GM23338 (cell line): ENCODE measurements at regions not wholly inside any gene's neighbourhood (a gene's known extent, or its start where the extent isn't known, plus 50 kb on each side); places are given as distances from the start of the nearest gene placed in this dataset.
"Not testable (repeated sequence)": the region's sequence is repeated elsewhere in the genome, so short reads cannot be mapped to it uniquely, and the experiment has no call there.

Experiments
- CREB1 ChIP-seq: fragments of 250-450 bp; sonication (Bioruptor Pico); IDR thresholded peaks from 2 replicates; pipeline ENCODE4 v1.5.0; 2020; ENCODE audit warnings: low read depth, mild to moderate bottlenecking, moderate library complexity
- CTCF ChIP-seq, 2 experiments: fragments of 200-600 bp in 1 of 2; sonication (generic) in 1 of 2; conservative IDR thresholded peaks; 2 replicates each; pipeline versions ENCODE4 v1.5.1 to v1.6.1; 2016 to 2017; ENCODE audit warnings: antibody characterized with exemption in 2 of 2, low read depth in 2 of 2, mild to moderate bottlenecking in 2 of 2, moderate library complexity in 1 of 2
- EZH2 ChIP-seq: fragments of 200-600 bp; sonication (generic); IDR thresholded peaks from one replicate; pipeline ENCODE4 v1.8.0; 2017; ENCODE audit warnings: antibody characterized with exemption, mild to moderate bottlenecking, low read depth; ENCODE audit not compliant: unreplicated experiment
- EZH2phosphoT487 ChIP-seq: fragments of 200-600 bp; sonication (generic); IDR thresholded peaks from one replicate; pipeline ENCODE4 v1.8.1; 2018; ENCODE audit warnings: antibody characterized with exemption; ENCODE audit not compliant: unreplicated experiment
- JUNB ChIP-seq: IDR thresholded peaks from one replicate; pipeline ENCODE4 v1.6.1; 2016; ENCODE audit warnings: antibody characterized with exemption; ENCODE audit not compliant: unreplicated experiment
- NANOG ChIP-seq: IDR thresholded peaks from 2 replicates; pipeline ENCODE4 v1.6.1; 2016; ENCODE audit warnings: antibody characterized with exemption, borderline replicate concordance
- POLR2AphosphoS5 ChIP-seq: IDR thresholded peaks from 2 replicates; pipeline ENCODE4 v1.6.1; 2016; ENCODE audit warnings: antibody characterized with exemption, low read depth
- STAT1 ChIP-seq: IDR thresholded peaks from one replicate; pipeline ENCODE4 v1.6.1; 2016; ENCODE audit warnings: antibody characterized with exemption; ENCODE audit not compliant: unreplicated experiment

GRCh38 chr9:39474499-39474898 lies 119.0 kb downstream of the SPATA31A1 start:
- not testable (repeated sequence) for TF ChIP-seq CTCF (conservative IDR thresholded peaks at IDR 0.05; ENCODE audit: low read depth in 2 of 2); EZH2phosphoT487; EZH2; JUNB; POLR2AphosphoS5; NANOG; STAT1; CREB1
